ENCODE measurements at regions not wholly inside any gene's neighbourhood (a gene's known extent, or its start where the extent isn't known, plus 50 kb on each side); places are given as distances from the start of the nearest gene placed in this dataset.

DNA sequence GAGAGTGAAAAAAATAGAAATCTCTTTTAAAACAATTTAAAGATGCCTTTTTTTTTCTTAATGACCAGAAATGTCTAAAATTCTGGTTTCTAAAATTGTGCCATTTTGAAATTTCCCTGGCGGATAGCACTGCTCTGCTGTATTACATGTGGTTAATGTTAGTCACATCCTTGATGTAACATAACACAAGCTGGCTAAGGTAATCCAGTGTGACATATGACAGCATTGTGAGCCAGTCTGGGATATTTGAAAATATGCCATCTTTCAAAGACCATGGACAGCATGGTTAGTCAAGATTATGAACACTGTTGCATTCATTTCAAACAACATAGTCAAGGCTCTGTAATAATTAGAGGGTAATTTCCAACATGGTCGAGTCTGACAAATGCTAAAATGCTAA lies 133.2 kb downstream of the ALX1 start:
- Histone ChIP-seq H3K36me3 (replicated peaks; ENCODE audit: low read depth, low read length) (no peaks in the 10 kb centered on the region), H3K79me2 (ENCODE audit: low read length) (no peaks in the 10 kb centered on the region), H3K27me3 (ENCODE audit: low read depth, low read length) (no peaks in the 10 kb centered on the region), H3K27ac (ENCODE audit: low read length) (no peak overlapping the region), H4K20me1 (ENCODE audit: insufficient read depth, low read length) (no peaks in the 10 kb centered on the region), H3K9ac (ENCODE audit: low read length) (no peak overlapping the region), H3K9me3 (ENCODE audit: insufficient read depth, low read length) (no peaks in the 10 kb centered on the region), H3K4me3 (ENCODE audit: low read length) (no peak overlapping the region), H3K4me1 (ENCODE audit: low read length) (no peaks in the 10 kb centered on the region), H3K4me2 (ENCODE audit: low read length) (no peak overlapping the region), H2AFZ (ENCODE audit: low read depth, low read length) (no peak overlapping the region)
- no peak for TF ChIP-seq EZH2phosphoT487 (IDR thresholded peaks at IDR 0.05; ENCODE audit: low read depth)
- TF ChIP-seq, protein P1, sequence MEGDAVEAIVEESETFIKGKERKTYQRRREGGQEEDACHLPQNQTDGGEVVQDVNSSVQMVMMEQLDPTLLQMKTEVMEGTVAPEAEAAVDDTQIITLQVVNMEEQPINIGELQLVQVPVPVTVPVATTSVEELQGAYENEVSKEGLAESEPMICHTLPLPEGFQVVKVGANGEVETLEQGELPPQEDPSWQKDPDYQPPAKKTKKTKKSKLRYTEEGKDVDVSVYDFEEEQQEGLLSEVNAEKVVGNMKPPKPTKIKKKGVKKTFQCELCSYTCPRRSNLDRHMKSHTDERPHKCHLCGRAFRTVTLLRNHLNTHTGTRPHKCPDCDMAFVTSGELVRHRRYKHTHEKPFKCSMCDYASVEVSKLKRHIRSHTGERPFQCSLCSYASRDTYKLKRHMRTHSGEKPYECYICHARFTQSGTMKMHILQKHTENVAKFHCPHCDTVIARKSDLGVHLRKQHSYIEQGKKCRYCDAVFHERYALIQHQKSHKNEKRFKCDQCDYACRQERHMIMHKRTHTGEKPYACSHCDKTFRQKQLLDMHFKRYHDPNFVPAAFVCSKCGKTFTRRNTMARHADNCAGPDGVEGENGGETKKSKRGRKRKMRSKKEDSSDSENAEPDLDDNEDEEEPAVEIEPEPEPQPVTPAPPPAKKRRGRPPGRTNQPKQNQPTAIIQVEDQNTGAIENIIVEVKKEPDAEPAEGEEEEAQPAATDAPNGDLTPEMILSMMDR (IDR thresholded peaks at IDR 0.05; ENCODE audit: low read depth, low read length) = no peak

GRCh38 chr12:85422762-85423161 lies 142.7 kb downstream of the ALX1 start:
- Histone ChIP-seq H3K27ac (ENCODE audit: low read length) (no peak overlapping the region), H3K4me2 (ENCODE audit: low read length) (no peak overlapping the region), H3K4me1 (ENCODE audit: low read length) (peaks cover 19% of the 10 kb centered on the region), H3K9ac (ENCODE audit: low read length) (no peak overlapping the region), H3K9me3 (ENCODE audit: insufficient read depth, low read length) (no peaks in the 10 kb centered on the region), H3K79me2 (ENCODE audit: low read length) (no peaks in the 10 kb centered on the region), H3K27me3 (ENCODE audit: low read depth, low read length) (no peaks in the 10 kb centered on the region), H2AFZ (ENCODE audit: low read depth, low read length) (no peak overlapping the region), H3K4me3 (ENCODE audit: low read length) (no peak overlapping the region), H3K36me3 (replicated peaks; ENCODE audit: low read depth, low read length) (no peaks in the 10 kb centered on the region), H4K20me1 (ENCODE audit: insufficient read depth, low read length) (no peaks in the 10 kb centered on the region)
- no peak for TF ChIP-seq EZH2phosphoT487 (IDR thresholded peaks at IDR 0.05; ENCODE audit: low read depth)
- TF ChIP-seq, protein P1 (IDR thresholded peaks at IDR 0.05; ENCODE audit: low read depth, low read length) = no peak

GRCh38 chr12:85423947-85424346 lies 143.9 kb downstream of the ALX1 start:
- peak overlapping the region; percentile 77; the same call in 1 of the 2 replicates for H3K4me3 ChIP-seq (ENCODE audit: low read length)
- no peaks in the 10 kb centered on the region for H3K36me3 ChIP-seq (replicated peaks; ENCODE audit: low read depth, low read length)
- H4K20me1 ChIP-seq (ENCODE audit: insufficient read depth, low read length) = no peaks in the 10 kb centered on the region
- peak overlapping the region; percentile 84 for H3K4me2 ChIP-seq (ENCODE audit: low read length)
- peak overlapping the region; percentile 56; the same call in 1 of the 2 replicates for H3K9ac ChIP-seq (ENCODE audit: low read length)
- no peaks in the 10 kb centered on the region for H3K79me2 ChIP-seq (ENCODE audit: low read length)
- peaks cover 30% of the 10 kb centered on the region for H3K4me1 ChIP-seq (ENCODE audit: low read length)
- H3K9me3 ChIP-seq (ENCODE audit: insufficient read depth, low read length) = no peaks in the 10 kb centered on the region
- peak overlapping the region; percentile 80; the same call in 1 of the 2 replicates for H2AFZ ChIP-seq (ENCODE audit: low read depth, low read length)
- TF ChIP-seq, protein P1 (IDR thresholded peaks at IDR 0.05; ENCODE audit: low read depth, low read length) = no peak
- TF ChIP-seq EZH2phosphoT487 (IDR thresholded peaks at IDR 0.05; ENCODE audit: low read depth) = no peak
- H3K27me3 ChIP-seq (ENCODE audit: low read depth, low read length) = no peaks in the 10 kb centered on the region
- H3K27ac ChIP-seq (ENCODE audit: low read length) = 0 out of 2 replicates have a peak overlapping the region, but pooled peaks have one; percentile 63

GRCh38 chr12:85424581-85425348 lies 144.7 kb downstream of the ALX1 start:
- no peaks in the 10 kb centered on the region for H3K36me3 ChIP-seq (replicated peaks; ENCODE audit: low read depth, low read length)
- no peaks in the 10 kb centered on the region for H3K9me3 ChIP-seq (ENCODE audit: insufficient read depth, low read length)
- H3K4me2 ChIP-seq (ENCODE audit: low read length) = peak overlapping the region; percentile 84
- peak overlapping the region; percentile 56 for H3K9ac ChIP-seq (ENCODE audit: low read length)
- TF ChIP-seq EZH2phosphoT487 (IDR thresholded peaks at IDR 0.05; ENCODE audit: low read depth) = no peak
- TF ChIP-seq, protein P1 (IDR thresholded peaks at IDR 0.05; ENCODE audit: low read depth, low read length) = peak; percentile 96
- peaks cover 30% of the 10 kb centered on the region for H3K4me1 ChIP-seq (ENCODE audit: low read length)
- H2AFZ ChIP-seq (ENCODE audit: low read depth, low read length) = peak overlapping the region; percentile 80
- H4K20me1 ChIP-seq (ENCODE audit: insufficient read depth, low read length) = no peaks in the 10 kb centered on the region
- H3K4me3 ChIP-seq (ENCODE audit: low read length) = peak overlapping the region; percentile 77
- peak overlapping the region; percentile 63 for H3K27ac ChIP-seq (ENCODE audit: low read length)
- no peaks in the 10 kb centered on the region for H3K27me3 ChIP-seq (ENCODE audit: low read depth, low read length)
- H3K79me2 ChIP-seq (ENCODE audit: low read length) = no peaks in the 10 kb centered on the region
